PC-9 (cell line): ENCODE measurements at regions not wholly inside any gene's neighbourhood (a gene's known extent, or its start where the extent isn't known, plus 50 kb on each side); places are given as distances from the start of the nearest gene placed in this dataset.
"Not testable (repeated sequence)": the region's sequence is repeated elsewhere in the genome, so short reads cannot be mapped to it uniquely, and the experiment has no call there.

ENCODE experiments used
- BruUV-seq: library from RNA; stranded (reverse); fragments of 400-500 nt; replicated peaks from 2 replicates; lab custom pipeline; 2021; lab: Mats Ljungman, UMichigan
- CTCF ChIA-PET: fragments of 300-600 bp; sonication (Branson Sonifier 250); formaldehyde crosslinking; loops from one replicate; lab custom pipeline; 2022; ENCODE audit warnings: antibody characterized with exemption; lab: Charles Lee
- POLR2A ChIA-PET: fragments of 300-600 bp; sonication (Branson Sonifier 250); formaldehyde crosslinking; loops from one replicate; lab custom pipeline; 2022; ENCODE audit warnings: antibody characterized with exemption; ENCODE audit not compliant: unreplicated experiment; lab: Charles Lee
- DNase-seq, 2 experiments: peaks; one replicate each; pipeline versions ENCODE4 v3.0.0 to v3.0.0-alpha.2; 2015 to 2022; ENCODE audit warnings: mixed read lengths in 1 of 2
- H2AFZ ChIP-seq: fragments of 200-600 bp; sonication (generic); 2 replicates; pipeline ENCODE4 v1.8.1; 2017; ENCODE audit warnings: antibody characterized with exemption
- H3F3A ChIP-seq: fragments of 200-600 bp; sonication (generic); 2 replicates; pipeline ENCODE4 v1.8.1; 2017; ENCODE audit warnings: antibody characterized with exemption, mild to moderate bottlenecking, low read depth; ENCODE audit not compliant: insufficient read depth
- H3K27ac ChIP-seq: fragments of 200-600 bp; sonication (generic); 2 replicates; pipeline ENCODE4 v1.6.1; 2016; ENCODE audit warnings: mixed run types
- H3K27me3 ChIP-seq: fragments of 200-600 bp; sonication (generic); 2 replicates; pipeline ENCODE4 v1.6.1; 2016; ENCODE audit warnings: low read depth, mixed run types; ENCODE audit not compliant: insufficient read depth
- H3K36me3 ChIP-seq: fragments of 200-600 bp; sonication (generic); 2 replicates; pipeline ENCODE4 v1.6.1; 2016; ENCODE audit warnings: low read depth, mixed run types
- H3K4me1 ChIP-seq: fragments of 200-600 bp; sonication (generic); replicated peaks from 2 replicates; pipeline ENCODE4 v1.6.1; 2016; ENCODE audit warnings: mixed run types; ENCODE audit not compliant: insufficient read depth
- H3K4me2 ChIP-seq: fragments of 200-600 bp; sonication (generic); 2 replicates; pipeline ENCODE4 v1.6.1; 2017; ENCODE audit warnings: mixed run types
- H3K4me3 ChIP-seq: fragments of 200-600 bp; sonication (generic); 2 replicates; pipeline ENCODE4 v1.6.1; 2016; ENCODE audit warnings: mixed run types
- H3K79me2 ChIP-seq: fragments of 200-600 bp; sonication (generic); 2 replicates; pipeline ENCODE4 v1.6.1; 2017; ENCODE audit warnings: low read depth, mixed run types
- H3K9me2 ChIP-seq: fragments of 200-600 bp; sonication (generic); 2 replicates; pipeline ENCODE4 v1.8.1; 2017; ENCODE audit warnings: mild to moderate bottlenecking; ENCODE audit not compliant: insufficient read depth
- H3K9me3 ChIP-seq: fragments of 200-600 bp; sonication (generic); 2 replicates; pipeline ENCODE4 v1.8.1; 2016; ENCODE audit warnings: low read depth; ENCODE audit not compliant: insufficient read depth
- H4K20me1 ChIP-seq: fragments of 200-600 bp; sonication (generic); 2 replicates; pipeline ENCODE4 v1.8.1; 2017; ENCODE audit not compliant: insufficient read depth
- CTCF ChIP-seq: fragments of 200-600 bp; sonication (generic); conservative IDR thresholded peaks from 2 replicates; pipeline ENCODE4 v1.6.1; 2017; ENCODE audit warnings: mixed run types, antibody characterized with exemption, mild to moderate bottlenecking, moderate library complexity
- EZH2 ChIP-seq: fragments of 200-600 bp; sonication (generic); IDR thresholded peaks from 2 replicates; pipeline ENCODE4 v1.8.0; 2017; ENCODE audit warnings: antibody characterized with exemption, low read depth
- intact Hi-C: fragments of 100-400 bp; cut with micrococcal nuclease; formaldehyde crosslinking; loops from one replicate; pipeline ENCODE4 v1.10.0; 2022; ENCODE audit not compliant: unreplicated experiment

- Histone ChIP-seq H3K79me2 (no peaks in the 10 kb centered on the region), H3K27ac (no peak overlapping the region), H3K36me3 (no peaks in the 10 kb centered on the region), H4K20me1 (no peaks in the 10 kb centered on the region; the same call in 1 of the 2 replicates), H3F3A (no peaks in the 10 kb centered on the region), H3K4me3 (no peak overlapping the region), H3K4me2 (no peak overlapping the region), H3K4me1 (no peaks in the 10 kb centered on the region), H3K27me3 (no peaks in the 10 kb centered on the region), H3K9me2 (no peaks in the 10 kb centered on the region), H3K9me3 (no peaks in the 10 kb centered on the region), H2AFZ (no peak overlapping the region)
- ChIA-PET CTCF (interaction anchor here (0.6 kb wide), 2 partner anchors 15 to 112 kb away, joined by 4 to 10 read pairs; no protein-coding TSS in a partner anchor), POLR2A (no interaction called here)
- intact Hi-C loops: no loop called here
- no TSS peak for BruUV-seq
- TF ChIP-seq CTCF: no peak
- no peak for TF ChIP-seq EZH2
- no peak for DNase-seq
Observed at GRCh38 chr11:71169313-71169712, 83.1 kb downstream of the SHANK2 start.

- intact Hi-C loops, DNase-seq, H3K9me3 ChIP-seq, BruUV-seq, H3K27me3 ChIP-seq, H3F3A ChIP-seq, H3K79me2 ChIP-seq, H3K4me1 ChIP-seq, H3K27ac ChIP-seq, H3K36me3 ChIP-seq, H2AFZ ChIP-seq, H3K9me2 ChIP-seq, POLR2A ChIA-PET, H4K20me1 ChIP-seq, H3K4me2 ChIP-seq, H3K4me3 ChIP-seq, CTCF ChIA-PET: not testable (repeated sequence)
Observed at GRCh38 chr11:71167814-71168213, 84.6 kb downstream of the SHANK2 start.

GRCh38 chr11:71165771-71166170 lies 86.6 kb downstream of the SHANK2 start:
- intact Hi-C loops: no loop called here
- no peak overlapping the region for H3K4me2 ChIP-seq
- no peak overlapping the region for H2AFZ ChIP-seq

More at GRCh38 chr11:71165771-71166170, 86.6 kb downstream of the SHANK2 start:
- ChIA-PET CTCF (no interaction called here), POLR2A (no interaction called here)
- Histone ChIP-seq H3K79me2 (no peaks in the 10 kb centered on the region), H3K4me1 (no peaks in the 10 kb centered on the region), H3K36me3 (no peaks in the 10 kb centered on the region), H3K9me2 (no peaks in the 10 kb centered on the region), H4K20me1 (no peaks in the 10 kb centered on the region; the same call in 1 of the 2 replicates), H3K27ac (no peak overlapping the region), H3K27me3 (no peaks in the 10 kb centered on the region), H3F3A (no peaks in the 10 kb centered on the region), H3K4me3 (no peak overlapping the region), H3K9me3 (no peaks in the 10 kb centered on the region)
- no TSS peak for BruUV-seq
- DNase-seq: no peak
- no peak for TF ChIP-seq CTCF
- no peak for TF ChIP-seq EZH2
